ENCODE measurements at regions not wholly inside any gene's neighbourhood (a gene's known extent, or its start where the extent isn't known, plus 50 kb on each side); places are given as distances from the start of the nearest gene placed in this dataset.

DNA sequence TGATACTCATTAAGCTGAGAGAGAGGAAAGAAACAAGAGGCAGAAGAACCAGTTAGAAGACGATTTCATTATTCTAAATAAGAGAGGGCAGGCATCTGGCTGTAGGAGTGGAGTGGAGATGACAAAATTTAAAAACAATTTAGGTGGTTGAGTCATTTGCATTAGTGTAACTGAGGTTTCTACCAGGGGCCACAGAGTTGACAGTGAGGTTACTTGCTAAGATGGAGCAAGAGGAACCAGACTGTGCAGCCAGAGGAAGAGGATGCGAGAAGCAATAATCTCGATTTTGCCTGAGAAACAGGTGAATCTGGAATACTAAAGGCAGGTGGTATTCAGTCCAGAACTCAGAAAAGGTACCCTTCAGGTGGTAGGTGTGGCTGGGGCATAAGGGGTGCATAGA is 491.9 kb downstream of the MID1IP1 start:
- no peak for TF ChIP-seq CTCF (IDR thresholded peaks at IDR 0.05; ENCODE audit: unreplicated experiment)
- peaks cover 32% of the 10 kb centered on the region for H3K9me3 Mint-ChIP-seq (ENCODE audit: low read depth)

GRCh38 chrX:39296472-39296871 is 495.2 kb downstream of the MID1IP1 start:
- Mint-ChIP-seq H3K4me1 (ENCODE audit: low read depth) (no peaks in the 10 kb centered on the region), H3K36me3 (ENCODE audit: insufficient read depth) (peaks cover 2% of the 10 kb centered on the region), H3K4me3 (ENCODE audit: low read depth) (no peak overlapping the region), H3K27ac (no peak overlapping the region), H3K9me3 (ENCODE audit: low read depth) (peaks cover 48% of the 10 kb centered on the region), H3K27me3 (no peaks in the 10 kb centered on the region)
- no peak for TF ChIP-seq CTCF (IDR thresholded peaks at IDR 0.05; ENCODE audit: unreplicated experiment)
- no peak for DNase-seq (ENCODE audit: low spot score, unreplicated experiment)

More for the DNA sequence above, 491.9 kb downstream of the MID1IP1 start:
- Mint-ChIP-seq H3K36me3 (ENCODE audit: insufficient read depth) (peaks cover 2% of the 10 kb centered on the region), H3K4me1 (ENCODE audit: low read depth) (no peaks in the 10 kb centered on the region), H3K27ac (no peak overlapping the region), H3K27me3 (no peaks in the 10 kb centered on the region), H3K4me3 (ENCODE audit: low read depth) (no peak overlapping the region)
- DNase-seq (ENCODE audit: low spot score, unreplicated experiment) = no peak

GRCh38 chrX:39298821-39299220 is 497.6 kb downstream of the MID1IP1 start:
- no peak overlapping the region for H3K27ac Mint-ChIP-seq
- no peak for TF ChIP-seq CTCF (IDR thresholded peaks at IDR 0.05; ENCODE audit: unreplicated experiment)
- H3K36me3 Mint-ChIP-seq (ENCODE audit: insufficient read depth) = peaks cover 2% of the 10 kb centered on the region
- H3K4me1 Mint-ChIP-seq (ENCODE audit: low read depth) = no peaks in the 10 kb centered on the region
- H3K4me3 Mint-ChIP-seq (ENCODE audit: low read depth) = no peak overlapping the region
- H3K9me3 Mint-ChIP-seq (ENCODE audit: low read depth) = peaks cover 42% of the 10 kb centered on the region
- H3K27me3 Mint-ChIP-seq = no peaks in the 10 kb centered on the region
- no peak for DNase-seq (ENCODE audit: low spot score, unreplicated experiment)

GRCh38 chrX:39299615-39300014 is 498.4 kb downstream of the MID1IP1 start:
- H3K27me3 Mint-ChIP-seq = no peaks in the 10 kb centered on the region
- no peaks in the 10 kb centered on the region for H3K4me1 Mint-ChIP-seq (ENCODE audit: low read depth)
- H3K9me3 Mint-ChIP-seq (ENCODE audit: low read depth) = peaks cover 38% of the 10 kb centered on the region
- DNase-seq (ENCODE audit: low spot score, unreplicated experiment) = no peak
- no peak overlapping the region for H3K4me3 Mint-ChIP-seq (ENCODE audit: low read depth)
- H3K27ac Mint-ChIP-seq = no peak overlapping the region
- peaks cover 2% of the 10 kb centered on the region for H3K36me3 Mint-ChIP-seq (ENCODE audit: insufficient read depth)
- TF ChIP-seq CTCF (IDR thresholded peaks at IDR 0.05; ENCODE audit: unreplicated experiment) = no peak

GRCh38 chrX:39301036-39301435 is 499.8 kb downstream of the MID1IP1 start:
- H3K9me3 Mint-ChIP-seq (ENCODE audit: low read depth) = peaks cover 32% of the 10 kb centered on the region
- H3K4me1 Mint-ChIP-seq (ENCODE audit: low read depth) = no peaks in the 10 kb centered on the region
- H3K4me3 Mint-ChIP-seq (ENCODE audit: low read depth) = no peak overlapping the region
- no peaks in the 10 kb centered on the region for H3K27me3 Mint-ChIP-seq
- no peak for DNase-seq (ENCODE audit: low spot score, unreplicated experiment)
- TF ChIP-seq CTCF (IDR thresholded peaks at IDR 0.05; ENCODE audit: unreplicated experiment) = no peak
- H3K27ac Mint-ChIP-seq = no peak overlapping the region
- no peaks in the 10 kb centered on the region for H3K36me3 Mint-ChIP-seq (ENCODE audit: insufficient read depth)
